ENCODE measurements at regions not wholly inside any gene's neighbourhood (a gene's known extent, or its start where the extent isn't known, plus 50 kb on each side); places are given as distances from the start of the nearest gene placed in this dataset.
"Not testable (repeated sequence)": the region's sequence is repeated elsewhere in the genome, so short reads cannot be mapped to it uniquely, and the experiment has no call there.

DNA sequence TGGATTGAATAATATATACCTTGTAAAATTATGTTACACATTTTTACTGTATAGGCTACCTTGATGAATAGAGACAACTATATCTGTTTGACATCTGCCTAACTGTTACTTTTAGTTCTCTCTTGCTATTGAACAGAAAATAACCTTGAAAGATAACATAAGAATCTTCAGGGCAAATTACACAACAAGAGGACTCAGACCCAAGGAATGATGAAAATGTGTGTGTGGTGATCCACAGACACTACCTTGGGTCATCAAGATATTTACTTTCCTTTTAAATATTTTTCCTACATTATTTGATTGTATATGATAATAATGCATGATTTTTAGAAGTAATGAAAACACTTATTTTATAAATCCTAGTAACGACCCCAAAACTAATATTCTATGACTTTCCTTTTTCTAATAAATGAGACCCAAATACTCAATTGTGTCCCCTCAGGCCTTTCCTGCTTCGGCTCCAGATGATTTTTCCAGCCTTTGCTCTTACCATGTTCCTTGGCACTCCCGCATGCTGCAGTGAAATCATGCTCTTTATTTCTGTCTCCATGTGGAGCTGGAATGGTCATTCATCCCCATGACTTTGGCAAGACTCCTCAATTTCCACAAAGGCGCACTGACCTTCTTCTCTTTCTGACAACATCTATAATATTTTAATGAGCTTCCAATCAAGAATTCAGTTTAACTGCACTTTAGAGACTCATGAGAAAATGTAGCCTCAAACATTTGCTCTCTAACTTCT, 187.6 kb downstream of the EPM2A start:
- no peak for DNase-seq (ENCODE audit: low read depth)

DNA sequence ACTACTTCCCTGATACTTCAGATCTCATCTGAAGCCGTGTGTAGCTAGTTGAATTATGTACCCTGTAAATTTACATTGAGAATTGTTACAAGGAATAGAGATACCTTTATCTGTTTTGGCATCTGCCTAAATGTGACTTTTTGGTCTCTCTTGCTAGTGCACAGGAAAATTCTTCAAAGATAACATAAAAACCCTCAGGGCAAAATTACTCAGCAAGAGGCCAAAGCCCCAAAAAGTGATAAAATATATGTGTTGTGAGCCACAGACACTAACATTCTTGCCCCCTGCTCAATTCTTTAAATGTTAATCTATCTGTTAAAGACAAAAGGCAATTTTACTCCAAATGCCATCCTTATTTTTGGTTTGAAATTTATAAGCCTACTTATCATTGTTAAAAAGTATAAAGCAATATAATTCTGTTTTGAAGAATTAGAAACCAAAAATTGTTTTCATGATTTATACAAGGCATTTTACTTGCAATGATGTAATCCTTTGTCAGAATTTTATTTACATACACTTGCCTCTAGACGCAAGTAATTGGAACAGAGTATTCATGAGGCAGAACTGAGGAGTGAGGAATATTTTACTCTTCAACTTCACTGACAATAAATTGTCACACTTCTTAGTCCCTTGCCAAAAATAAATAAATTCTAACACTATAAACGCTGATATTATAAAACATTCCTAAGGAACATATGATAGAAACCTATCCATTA, 186.2 kb downstream of the EPM2A start:
- DNase-seq (ENCODE audit: low read depth): no peak

DNA sequence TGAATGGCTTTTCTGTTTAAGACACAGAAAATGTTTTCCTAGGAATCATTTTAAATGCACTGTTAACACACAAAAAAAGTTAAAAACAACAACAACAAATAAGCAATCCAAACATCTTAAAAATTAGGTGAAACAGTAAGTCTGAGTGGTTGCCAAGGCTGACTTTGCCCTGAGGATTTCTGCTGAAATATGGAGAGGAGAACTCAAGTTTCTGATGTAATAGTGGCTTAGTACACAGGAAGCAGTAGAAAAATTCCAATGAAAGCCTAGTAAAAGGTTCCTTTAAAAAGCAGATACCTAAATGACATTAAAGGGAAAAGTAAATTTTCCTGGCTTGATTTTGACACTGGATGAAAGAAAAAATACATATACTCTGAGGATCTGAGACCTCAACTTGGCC, 184.2 kb downstream of the EPM2A start:
- no peak for DNase-seq (ENCODE audit: low read depth)

DNA sequence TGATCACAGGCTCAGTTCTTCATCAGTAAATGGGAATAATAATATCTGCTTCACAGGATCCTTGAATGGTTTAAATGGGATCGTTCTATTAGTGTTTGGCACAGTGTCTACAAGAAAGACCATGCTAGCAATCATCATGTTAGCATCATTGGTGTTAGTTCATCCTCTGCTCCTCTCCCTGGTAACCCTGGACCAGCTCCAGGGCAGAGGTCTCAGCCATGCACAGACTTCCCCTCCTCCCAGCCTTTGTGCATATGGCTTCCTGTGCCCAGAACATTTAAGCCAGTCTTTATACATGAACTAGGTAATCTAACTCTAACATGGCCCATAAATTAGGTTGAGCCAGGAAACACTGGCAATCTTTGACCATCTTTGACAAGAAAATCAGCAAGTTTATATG, 180.2 kb downstream of the EPM2A start:
- no peak for DNase-seq (ENCODE audit: low read depth)

DNA sequence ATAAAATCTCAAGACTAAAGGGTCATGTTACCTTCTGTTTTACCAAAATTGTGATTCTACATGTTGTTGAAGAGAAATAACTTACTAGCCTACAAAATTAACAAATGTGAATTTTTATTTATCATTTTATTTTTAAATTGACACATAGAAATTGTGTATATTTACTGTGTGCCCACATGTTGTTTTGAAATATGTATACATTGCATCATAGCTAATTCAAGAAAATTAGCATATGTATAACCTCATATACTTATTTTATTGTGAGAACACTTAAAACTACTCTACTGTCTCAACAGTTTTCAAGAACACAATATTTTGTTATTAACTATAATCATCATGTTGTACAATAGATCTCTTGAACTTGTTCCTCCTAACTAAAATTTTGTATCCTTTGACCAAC, 177.8 kb downstream of the EPM2A start:
- no peak for DNase-seq (ENCODE audit: low read depth)

DNA sequence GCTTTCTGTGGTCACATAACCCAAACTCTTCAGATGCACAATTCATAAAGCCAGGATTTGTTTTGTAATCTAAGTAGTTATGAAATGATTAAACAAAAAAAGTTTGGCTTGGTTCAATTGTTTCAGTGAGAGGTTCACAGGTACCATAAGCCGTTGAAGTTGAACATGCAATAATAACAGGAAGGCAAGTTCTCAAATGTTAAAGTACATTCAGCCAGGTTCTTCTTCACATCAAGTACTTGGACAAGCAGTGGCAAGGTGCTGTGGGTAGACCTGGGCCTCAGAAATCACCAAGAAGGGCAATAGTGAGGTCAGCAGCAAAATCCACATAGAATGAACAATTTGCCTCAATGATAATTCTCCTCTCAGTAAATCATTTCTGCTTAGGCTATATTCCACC, 175.5 kb downstream of the EPM2A start:
- no peak for DNase-seq (ENCODE audit: low read depth)

DNA sequence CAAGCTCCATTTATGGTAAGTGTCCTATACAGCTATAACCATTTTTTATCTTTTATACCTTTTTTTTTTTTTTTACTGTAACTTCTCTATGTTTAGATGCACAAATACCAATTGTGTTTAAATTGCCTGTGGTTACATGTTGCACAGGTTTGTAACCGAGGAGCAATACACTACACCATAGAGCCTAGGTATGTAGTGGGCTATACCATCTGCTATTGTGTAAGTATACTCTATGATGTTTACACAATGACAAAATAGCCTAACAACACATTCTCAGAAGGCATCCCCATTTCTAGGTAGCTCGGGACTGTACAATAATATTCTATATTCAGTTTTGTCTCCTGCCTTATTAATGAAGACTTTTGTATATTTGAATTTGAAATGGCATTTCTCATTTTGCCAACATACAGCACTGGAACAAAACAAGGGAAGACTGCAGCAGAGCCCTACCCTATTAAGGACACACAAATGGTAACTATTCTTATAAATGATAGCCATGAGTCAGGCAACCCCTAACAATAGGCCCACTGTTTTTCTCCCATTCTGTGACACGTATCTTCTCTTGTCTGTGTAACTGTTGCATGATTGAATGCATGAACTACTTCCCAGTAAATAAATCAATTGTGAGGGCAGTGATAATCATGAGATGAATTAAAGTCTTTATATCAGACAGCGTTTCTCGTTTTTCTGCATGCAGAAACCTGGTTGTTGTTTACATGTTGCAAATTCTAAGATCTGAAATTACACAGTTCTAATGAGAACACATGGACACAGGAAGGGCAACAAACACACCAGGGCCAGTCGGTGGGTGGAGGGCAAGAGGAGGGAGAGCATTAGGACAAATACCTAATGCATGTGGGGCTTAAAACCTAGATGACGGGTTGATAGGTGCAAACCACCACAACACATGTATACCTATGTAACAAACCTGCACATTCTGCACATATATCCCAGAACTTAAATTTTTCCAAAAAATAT, 173.9 kb downstream of the EPM2A start:
- DNase-seq (ENCODE audit: low read depth): no peak

DNA sequence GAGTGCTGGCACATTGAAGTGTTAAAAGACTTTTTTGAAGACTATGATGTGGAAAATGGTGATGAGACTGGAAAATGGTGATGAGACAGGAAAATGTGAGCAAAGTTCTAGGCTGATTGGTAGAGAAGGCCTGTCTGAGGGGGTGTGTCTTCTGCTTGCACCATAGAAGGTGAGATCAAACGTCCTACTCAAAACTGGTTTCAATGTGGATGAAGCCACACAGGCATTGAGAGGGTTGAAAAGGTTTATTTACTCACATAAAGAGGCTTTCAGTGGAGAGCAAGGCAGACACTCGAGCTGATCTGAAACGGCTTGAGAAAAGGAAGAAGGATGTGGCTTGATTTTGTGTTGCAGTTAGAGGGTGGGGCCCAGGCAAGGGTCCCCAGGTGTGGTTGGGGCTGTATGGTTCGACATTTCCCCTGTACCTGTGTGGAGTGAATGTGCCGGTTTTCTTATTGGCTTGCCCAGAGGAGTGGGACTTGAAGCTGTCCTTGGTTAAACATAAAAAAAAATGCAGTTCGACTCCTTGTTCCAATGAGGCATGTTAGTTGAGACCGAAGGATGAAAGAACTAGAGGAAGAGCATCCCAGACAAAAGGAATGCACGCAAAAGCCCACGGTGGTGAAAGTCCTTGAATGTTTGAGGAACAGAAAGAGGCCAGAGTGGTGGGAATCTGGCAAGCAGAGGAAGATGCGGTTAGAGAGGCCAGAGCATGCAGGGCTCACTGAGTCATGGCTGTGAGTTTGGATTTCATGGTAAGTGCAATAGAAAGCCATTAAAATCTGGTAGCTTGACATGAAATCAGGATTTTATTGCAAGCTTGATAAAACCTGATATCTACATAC, 172.3 kb downstream of the EPM2A start:
- no peak for DNase-seq (ENCODE audit: low read depth)

DNA sequence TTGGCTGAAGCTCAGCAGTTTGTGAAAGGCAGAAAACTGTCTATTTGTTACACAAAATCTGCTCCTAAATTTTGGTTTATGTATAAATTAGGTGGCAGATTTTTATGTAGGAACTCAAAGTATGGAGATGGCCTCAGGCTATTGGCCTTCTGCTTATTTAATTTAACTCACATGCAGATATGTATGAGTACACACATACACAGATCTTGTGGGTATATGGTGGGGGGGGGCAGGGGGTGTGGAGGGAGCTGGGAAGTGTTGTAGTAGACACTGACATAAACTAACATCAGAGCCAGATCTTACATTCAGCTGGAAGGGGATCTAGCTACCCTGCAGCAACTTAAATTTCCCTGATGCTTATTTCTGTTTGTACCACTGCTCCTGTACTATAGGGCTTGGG, 170.8 kb downstream of the EPM2A start:
- DNase-seq (ENCODE audit: low read depth): no peak

DNA sequence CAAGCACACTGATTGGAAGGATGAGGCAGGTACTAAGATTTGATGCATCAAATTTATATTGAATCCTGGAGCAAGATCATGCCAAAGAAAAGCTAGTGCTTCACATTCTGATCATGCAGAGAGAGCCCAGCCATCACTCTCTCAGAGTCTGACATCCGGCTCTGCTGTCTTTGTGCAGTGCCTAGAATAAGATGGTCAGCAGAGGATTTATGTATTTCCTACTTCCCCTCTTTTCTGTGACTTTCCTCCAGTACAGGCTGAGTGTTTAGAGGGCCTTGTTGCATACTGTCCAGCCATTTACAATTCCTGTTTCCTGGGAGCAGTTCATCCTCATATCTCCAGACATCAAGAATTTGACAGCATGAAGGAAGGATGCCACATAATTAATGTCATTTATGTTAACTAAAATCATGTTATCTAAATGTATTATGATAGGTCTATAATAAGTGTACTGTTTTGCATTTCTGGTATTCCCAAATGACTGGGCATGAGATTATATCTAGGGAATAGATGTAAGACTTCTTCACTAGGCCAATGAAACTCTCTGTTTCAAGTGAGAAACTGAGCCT, 167.6 kb downstream of the EPM2A start:
- DNase-seq (ENCODE audit: low read depth): no peak

DNA sequence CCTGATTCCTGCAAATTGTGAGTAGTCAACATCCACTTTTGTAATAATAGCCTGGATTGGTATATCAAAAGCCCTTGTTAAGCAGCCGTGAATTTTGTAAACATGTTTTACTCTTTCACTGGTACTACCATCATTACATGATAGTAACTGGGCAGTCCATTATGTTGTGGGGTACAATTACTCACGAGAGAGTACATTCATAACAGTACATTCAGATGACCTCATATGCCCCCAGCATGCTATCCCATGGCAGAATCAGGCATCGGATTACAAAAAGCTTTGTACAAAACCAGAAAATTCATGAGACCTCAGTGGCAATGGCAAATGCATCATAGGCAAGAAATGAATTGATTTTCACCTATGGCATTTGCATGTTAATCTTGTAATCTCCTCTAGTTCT, 166.2 kb downstream of the EPM2A start:
- no peak for DNase-seq (ENCODE audit: low read depth)

DNA sequence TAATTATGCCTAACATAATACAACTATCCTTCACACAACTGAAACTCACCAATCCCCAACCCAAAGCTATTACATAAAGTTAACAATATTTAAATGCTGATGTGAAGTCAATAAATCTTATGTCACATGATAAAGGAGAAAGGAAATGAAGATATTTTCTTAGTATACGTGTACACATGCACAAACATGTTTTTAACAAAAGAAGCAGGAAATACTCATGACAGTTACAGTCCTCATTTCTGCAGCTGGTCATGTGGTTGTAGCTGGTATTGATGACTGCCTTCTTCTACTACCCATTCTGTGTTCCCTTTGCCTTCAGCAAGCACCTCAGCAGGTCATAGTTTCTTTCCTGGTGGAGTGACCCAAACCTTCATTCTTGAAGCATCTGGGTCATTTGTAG, 165.0 kb downstream of the EPM2A start:
- not testable (repeated sequence) for DNase-seq (ENCODE audit: low read depth)

DNA sequence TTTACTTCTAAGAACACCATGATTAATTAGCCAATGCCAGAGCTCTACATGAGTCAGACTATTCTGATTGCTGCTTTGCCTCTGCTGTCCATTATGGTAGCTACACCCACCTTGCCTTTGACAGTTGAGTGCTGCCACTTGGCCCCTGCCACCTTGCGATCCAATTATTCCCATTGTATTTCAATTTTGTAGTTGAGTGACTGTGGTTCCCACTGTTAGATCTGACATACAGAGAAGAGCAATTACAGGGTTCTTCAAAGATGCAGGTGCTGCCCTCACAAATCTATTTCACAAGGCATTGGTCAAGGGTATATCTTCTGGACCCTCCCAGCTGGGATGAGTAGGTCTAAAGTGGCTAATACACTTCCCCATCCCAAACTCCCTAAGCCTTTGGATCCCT, 161.1 kb downstream of the EPM2A start:
- not testable (repeated sequence) for DNase-seq (ENCODE audit: low read depth)

All from stimulated activated CD8-positive, alpha-beta memory T cell treated with anti-CD3 and anti-CD28 coated beads, Interleukin-15, amount 100 ng/mL, for 24 hours (primary cell).